ENCODE measurements at regions not wholly inside any gene's neighbourhood (a gene's known extent, or its start where the extent isn't known, plus 50 kb on each side); places are given as distances from the start of the nearest gene placed in this dataset.

DNA sequence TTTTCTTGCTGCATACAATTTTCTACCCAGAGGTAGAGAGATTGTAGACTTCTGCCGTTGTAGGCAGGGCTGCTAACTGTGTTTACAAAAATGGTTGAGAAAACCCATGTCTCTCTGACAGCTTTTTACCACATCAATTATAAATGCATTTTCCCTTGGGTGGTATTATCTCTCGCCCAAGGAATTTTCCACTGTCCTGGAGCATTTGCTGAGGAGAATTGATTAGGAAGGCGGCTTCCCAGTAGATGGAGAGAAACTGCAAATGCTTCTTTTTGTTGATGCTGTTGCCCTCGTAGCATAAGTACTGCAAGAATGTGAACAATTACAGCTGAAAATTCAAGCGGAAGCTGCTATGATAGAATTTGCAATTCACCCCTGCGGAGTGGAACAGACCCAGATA is 1007.7 kb upstream of the KLHL29 start:
- no peak for ATAC-seq (ENCODE audit: insufficient read depth, low read depth)

DNA sequence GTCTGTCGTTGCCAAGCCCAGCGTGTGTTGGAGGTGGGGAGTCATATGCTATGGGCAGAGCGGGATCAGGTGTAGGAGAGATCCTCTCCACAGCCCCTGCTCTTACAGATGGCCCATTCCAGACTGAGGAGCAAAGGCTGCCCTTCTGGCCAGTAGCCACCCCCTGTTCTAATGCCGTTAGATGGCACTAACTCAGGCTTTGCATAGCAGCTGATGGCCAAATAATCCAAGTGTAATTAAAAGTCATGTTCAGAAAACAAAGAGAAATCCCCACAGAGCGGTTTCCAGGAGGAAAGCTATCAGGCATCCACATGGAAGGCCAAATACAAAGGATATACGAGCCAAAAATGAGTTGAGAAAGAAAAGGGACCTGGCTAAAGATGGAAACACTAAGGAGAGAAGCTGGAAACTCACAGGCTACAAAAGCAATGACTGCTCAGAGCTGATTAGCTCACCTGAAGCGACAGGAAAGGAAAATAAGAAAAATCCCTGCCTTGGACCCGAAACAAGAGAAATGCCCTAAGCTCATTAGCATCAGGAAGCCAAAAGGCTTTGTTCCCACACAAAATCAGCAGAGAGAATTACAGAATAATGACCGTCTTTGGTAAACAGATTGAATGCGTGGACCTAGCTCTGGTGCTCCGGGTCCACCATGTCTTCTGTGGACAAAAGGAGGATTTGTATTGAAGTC is 1002.4 kb upstream of the KLHL29 start:
- no peak for ATAC-seq (ENCODE audit: insufficient read depth, low read depth)
- H2AFZ ChIP-seq (ENCODE audit: low read depth, low read length) = no peak overlapping the region

More for the DNA sequence above, 1007.7 kb upstream of the KLHL29 start:
- Histone ChIP-seq H3K4me3 (ENCODE audit: low read depth in 1 of 2, low read length in 2 of 2) (no peak overlapping the region), H3K79me2 (ENCODE audit: insufficient read depth, low read length) (no peaks in the 10 kb centered on the region), H3K9ac (ENCODE audit: low read depth, low read length) (no peak overlapping the region), H3K27ac (ENCODE audit: low read length) (no peak overlapping the region), H4K20me1 (ENCODE audit: insufficient read depth, low read length) (no peaks in the 10 kb centered on the region), H3K36me3 (ENCODE audit: insufficient read depth, low read length) (no peaks in the 10 kb centered on the region), H3K4me2 (ENCODE audit: insufficient read depth, low read length) (no peak overlapping the region), H2AFZ (ENCODE audit: low read depth, low read length) (no peak overlapping the region), H3K4me1 (ENCODE audit: insufficient read depth, low read length) (no peaks in the 10 kb centered on the region), H3K27me3 (ENCODE audit: insufficient read depth, low read length, poor library complexity) (no peaks in the 10 kb centered on the region), H3K9me3 (ENCODE audit: insufficient read depth, low read length, severe bottlenecking) (no peaks in the 10 kb centered on the region)
- DNase-seq = no peak
- TF ChIP-seq, protein P1, sequence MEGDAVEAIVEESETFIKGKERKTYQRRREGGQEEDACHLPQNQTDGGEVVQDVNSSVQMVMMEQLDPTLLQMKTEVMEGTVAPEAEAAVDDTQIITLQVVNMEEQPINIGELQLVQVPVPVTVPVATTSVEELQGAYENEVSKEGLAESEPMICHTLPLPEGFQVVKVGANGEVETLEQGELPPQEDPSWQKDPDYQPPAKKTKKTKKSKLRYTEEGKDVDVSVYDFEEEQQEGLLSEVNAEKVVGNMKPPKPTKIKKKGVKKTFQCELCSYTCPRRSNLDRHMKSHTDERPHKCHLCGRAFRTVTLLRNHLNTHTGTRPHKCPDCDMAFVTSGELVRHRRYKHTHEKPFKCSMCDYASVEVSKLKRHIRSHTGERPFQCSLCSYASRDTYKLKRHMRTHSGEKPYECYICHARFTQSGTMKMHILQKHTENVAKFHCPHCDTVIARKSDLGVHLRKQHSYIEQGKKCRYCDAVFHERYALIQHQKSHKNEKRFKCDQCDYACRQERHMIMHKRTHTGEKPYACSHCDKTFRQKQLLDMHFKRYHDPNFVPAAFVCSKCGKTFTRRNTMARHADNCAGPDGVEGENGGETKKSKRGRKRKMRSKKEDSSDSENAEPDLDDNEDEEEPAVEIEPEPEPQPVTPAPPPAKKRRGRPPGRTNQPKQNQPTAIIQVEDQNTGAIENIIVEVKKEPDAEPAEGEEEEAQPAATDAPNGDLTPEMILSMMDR (IDR thresholded peaks at IDR 0.05; ENCODE audit: borderline replicate concordance, extremely low read depth, low read length, poor library complexity, severe bottlenecking) = no peak
- no peak for TF ChIP-seq EZH2 (IDR thresholded peaks at IDR 0.05; ENCODE audit: borderline replicate concordance, low read depth, low read length, severe bottlenecking)

DNA sequence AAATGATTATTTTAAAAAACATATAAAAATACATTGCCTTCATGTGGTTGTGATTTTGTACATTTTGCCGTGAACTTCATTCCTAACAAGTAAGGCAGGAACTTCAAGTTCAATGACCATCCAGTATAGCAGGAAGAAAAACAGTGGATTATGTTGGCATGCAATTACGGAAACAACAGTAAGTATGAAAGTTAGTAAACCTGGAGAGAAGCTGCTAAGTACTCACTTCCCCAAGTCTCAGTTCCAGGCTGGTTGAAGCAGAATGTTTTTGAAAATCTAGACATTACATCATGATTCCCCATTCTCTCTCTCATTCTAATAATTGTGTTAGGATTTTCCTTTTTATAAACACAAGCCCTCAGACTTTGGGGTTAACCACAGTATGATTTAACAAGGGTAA is 987.1 kb upstream of the KLHL29 start:
- no peak for ATAC-seq (ENCODE audit: insufficient read depth, low read depth)
- H3K79me2 ChIP-seq (ENCODE audit: insufficient read depth, low read length) = no peaks in the 10 kb centered on the region
- H3K4me3 ChIP-seq (ENCODE audit: low read depth in 1 of 2, low read length in 2 of 2) = no peak overlapping the region
- H3K27ac ChIP-seq (ENCODE audit: low read length) = no peak overlapping the region
- no peak for TF ChIP-seq EZH2 (IDR thresholded peaks at IDR 0.05; ENCODE audit: borderline replicate concordance, low read depth, low read length, severe bottlenecking)
- TF ChIP-seq, protein P1 (IDR thresholded peaks at IDR 0.05; ENCODE audit: borderline replicate concordance, extremely low read depth, low read length, poor library complexity, severe bottlenecking) = no peak
- no peak for DNase-seq
- no peak overlapping the region for H2AFZ ChIP-seq (ENCODE audit: low read depth, low read length)
- no peak overlapping the region for H3K4me2 ChIP-seq (ENCODE audit: insufficient read depth, low read length)
- H3K36me3 ChIP-seq (ENCODE audit: insufficient read depth, low read length) = no peaks in the 10 kb centered on the region
- H3K9ac ChIP-seq (ENCODE audit: low read depth, low read length) = no peak overlapping the region
- H3K27me3 ChIP-seq (ENCODE audit: insufficient read depth, low read length, poor library complexity) = no peaks in the 10 kb centered on the region
- no peaks in the 10 kb centered on the region for H3K4me1 ChIP-seq (ENCODE audit: insufficient read depth, low read length)
- H4K20me1 ChIP-seq (ENCODE audit: insufficient read depth, low read length) = no peaks in the 10 kb centered on the region
- no peaks in the 10 kb centered on the region for H3K9me3 ChIP-seq (ENCODE audit: insufficient read depth, low read length, severe bottlenecking)

More for the DNA sequence above, 1002.4 kb upstream of the KLHL29 start:
- no peak overlapping the region for H3K9ac ChIP-seq (ENCODE audit: low read depth, low read length)
- H3K79me2 ChIP-seq (ENCODE audit: insufficient read depth, low read length) = no peaks in the 10 kb centered on the region
- no peaks in the 10 kb centered on the region for H4K20me1 ChIP-seq (ENCODE audit: insufficient read depth, low read length)
- no peaks in the 10 kb centered on the region for H3K36me3 ChIP-seq (ENCODE audit: insufficient read depth, low read length)
- no peak for TF ChIP-seq EZH2 (IDR thresholded peaks at IDR 0.05; ENCODE audit: borderline replicate concordance, low read depth, low read length, severe bottlenecking)
- TF ChIP-seq, protein P1 (IDR thresholded peaks at IDR 0.05; ENCODE audit: borderline replicate concordance, extremely low read depth, low read length, poor library complexity, severe bottlenecking) = no peak
- no peak overlapping the region for H3K4me3 ChIP-seq (ENCODE audit: low read depth in 1 of 2, low read length in 2 of 2)
- no peaks in the 10 kb centered on the region for H3K27me3 ChIP-seq (ENCODE audit: insufficient read depth, low read length, poor library complexity)
- no peaks in the 10 kb centered on the region for H3K4me1 ChIP-seq (ENCODE audit: insufficient read depth, low read length)
- no peaks in the 10 kb centered on the region for H3K9me3 ChIP-seq (ENCODE audit: insufficient read depth, low read length, severe bottlenecking)
- no peak for DNase-seq
- no peak overlapping the region for H3K4me2 ChIP-seq (ENCODE audit: insufficient read depth, low read length)
- no peak overlapping the region for H3K27ac ChIP-seq (ENCODE audit: low read length)

All from DND-41 (cell line).